IPS-20b (cell line): ENCODE measurements at regions not wholly inside any gene's neighbourhood (a gene's known extent, or its start where the extent isn't known, plus 50 kb on each side); places are given as distances from the start of the nearest gene placed in this dataset.
"Not testable (repeated sequence)": the region's sequence is repeated elsewhere in the genome, so short reads cannot be mapped to it uniquely, and the experiment has no call there.

Experiments
- H3K27ac ChIP-seq: one replicate; pipeline ENCODE4 v1.5.1; 2013; ENCODE audit warnings: low read length
- H3K27me3 ChIP-seq: 2 replicates; pipeline ENCODE4 v1.6.1; 2013; ENCODE audit warnings: mild to moderate bottlenecking, low read length, inconsistent platforms; ENCODE audit not compliant: insufficient read depth
- H3K36me3 ChIP-seq: 2 replicates; pipeline ENCODE4 v1.6.1; 2013; ENCODE audit warnings: low read depth, mild to moderate bottlenecking, inconsistent platforms, low read length, moderate library complexity; ENCODE audit not compliant: insufficient read depth
- H3K4me1 ChIP-seq: 2 replicates; pipeline ENCODE4 v1.6.1; 2013; ENCODE audit warnings: mild to moderate bottlenecking, control low read depth, inconsistent platforms, low read length, moderate library complexity; ENCODE audit not compliant: insufficient read depth
- H3K4me3 ChIP-seq: 2 replicates; pipeline ENCODE4 v1.5.1; 2013; ENCODE audit warnings: mild to moderate bottlenecking, low read length, inconsistent platforms
- H3K9ac ChIP-seq: 2 replicates; pipeline ENCODE4 v1.6.1; 2013; ENCODE audit warnings: low read depth, mild to moderate bottlenecking, inconsistent platforms, low read length, moderate library complexity
- H3K9me3 ChIP-seq: 2 replicates; pipeline ENCODE4 v1.6.1; 2013; ENCODE audit warnings: mild to moderate bottlenecking, low read depth, low read length, inconsistent platforms; ENCODE audit not compliant: insufficient read depth

GRCh38 chr9:100813871-100814270 is 214.7 kb upstream of the PLPPR1 start:
- H3K9me3 ChIP-seq, result peaks cover 20% of the 10 kb centered on the region; the same call in 1 of the 2 replicates
- H3K9ac ChIP-seq, result no peak overlapping the region
- H3K4me3 ChIP-seq, result no peak overlapping the region
- no peaks in the 10 kb centered on the region for H3K36me3 ChIP-seq
- H3K27ac ChIP-seq, result no peak overlapping the region
- H3K4me1 ChIP-seq, result no peaks in the 10 kb centered on the region
- no peaks in the 10 kb centered on the region for H3K27me3 ChIP-seq

GRCh38 chr9:100819980-100820379 is 208.5 kb upstream of the PLPPR1 start:
- Histone ChIP-seq H3K36me3 (no peaks in the 10 kb centered on the region), H3K4me3 (no peak overlapping the region), H3K9ac (no peak overlapping the region), H3K27ac (no peak overlapping the region), H3K27me3 (no peaks in the 10 kb centered on the region), H3K9me3 (peaks cover 8% of the 10 kb centered on the region; the same call in 1 of the 2 replicates), H3K4me1 (no peaks in the 10 kb centered on the region; the same call in 1 of the 2 replicates)

DNA sequence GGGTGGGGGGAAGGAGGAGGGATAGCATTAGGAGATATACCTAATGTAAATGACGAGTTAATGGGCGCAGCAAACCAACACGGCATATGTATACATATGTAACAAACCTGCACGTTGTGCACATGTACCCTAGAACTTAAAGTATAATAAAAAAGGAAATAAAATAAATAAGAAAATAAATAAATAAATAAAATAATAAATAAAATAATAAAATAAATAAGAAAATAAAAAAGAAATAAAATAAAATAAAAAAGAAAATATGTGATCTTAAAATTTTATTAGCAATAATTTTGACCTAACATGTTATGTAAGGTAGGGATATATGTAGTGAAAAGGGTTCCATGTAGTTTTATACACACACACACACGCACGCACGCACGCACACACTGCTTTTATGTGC is 195.5 kb upstream of the PLPPR1 start:
- H3K9ac ChIP-seq, H3K27me3 ChIP-seq, H3K36me3 ChIP-seq, H3K9me3 ChIP-seq, H3K27ac ChIP-seq, H3K4me1 ChIP-seq, H3K4me3 ChIP-seq: not testable (repeated sequence)

DNA sequence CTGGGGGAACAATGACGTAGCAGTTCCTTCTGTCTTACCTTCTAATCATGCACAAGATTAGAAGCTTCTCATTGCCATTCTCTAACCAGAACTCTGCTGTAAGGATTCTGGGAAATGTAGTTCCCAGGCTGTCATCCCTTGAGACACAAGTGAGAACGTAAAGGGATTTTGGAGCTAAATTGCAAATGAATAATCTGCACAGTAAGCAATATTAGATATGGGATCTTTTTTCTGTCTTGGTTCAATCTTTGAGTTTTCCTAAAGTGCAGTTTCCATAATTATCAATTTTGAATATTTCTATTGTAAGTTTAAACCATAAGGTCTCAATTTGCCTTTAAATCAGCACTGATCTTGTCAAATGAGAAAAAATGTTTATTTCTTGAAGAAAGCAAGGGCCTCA is 189.7 kb upstream of the PLPPR1 start:
- no peak overlapping the region for H3K9ac ChIP-seq
- no peaks in the 10 kb centered on the region for H3K4me1 ChIP-seq
- no peaks in the 10 kb centered on the region for H3K27me3 ChIP-seq
- no peak overlapping the region for H3K4me3 ChIP-seq
- no peaks in the 10 kb centered on the region for H3K9me3 ChIP-seq
- H3K27ac ChIP-seq, result no peak overlapping the region
- H3K36me3 ChIP-seq, result no peaks in the 10 kb centered on the region

GRCh38 chr9:100848726-100849125 is 179.8 kb upstream of the PLPPR1 start:
- Histone ChIP-seq H3K4me1 (no peaks in the 10 kb centered on the region), H3K4me3 (no peak overlapping the region), H3K27me3 (no peaks in the 10 kb centered on the region), H3K9me3 (no peaks in the 10 kb centered on the region), H3K9ac (no peak overlapping the region), H3K27ac (no peak overlapping the region), H3K36me3 (no peaks in the 10 kb centered on the region)

DNA sequence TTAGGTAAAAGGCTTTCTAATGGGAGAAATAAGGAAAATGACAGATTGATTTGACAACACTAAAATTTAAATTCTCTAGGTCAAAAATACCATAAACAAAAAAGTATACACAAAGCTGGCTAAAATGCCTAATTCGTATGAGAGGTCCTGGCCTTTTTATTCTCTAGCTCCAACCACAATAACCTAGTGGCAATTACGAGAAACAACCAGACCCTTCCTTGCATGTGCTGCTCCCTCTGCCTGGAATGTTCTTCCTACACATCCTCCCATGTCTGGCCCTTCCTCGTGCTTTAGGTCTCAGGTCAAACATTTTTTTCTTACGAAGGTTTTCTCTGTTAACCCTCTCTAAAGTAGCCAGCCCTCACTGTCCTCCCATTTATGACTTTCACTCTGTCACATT is 176.4 kb upstream of the PLPPR1 start:
- H3K36me3 ChIP-seq, result no peaks in the 10 kb centered on the region
- H3K9ac ChIP-seq, result no peak overlapping the region

DNA sequence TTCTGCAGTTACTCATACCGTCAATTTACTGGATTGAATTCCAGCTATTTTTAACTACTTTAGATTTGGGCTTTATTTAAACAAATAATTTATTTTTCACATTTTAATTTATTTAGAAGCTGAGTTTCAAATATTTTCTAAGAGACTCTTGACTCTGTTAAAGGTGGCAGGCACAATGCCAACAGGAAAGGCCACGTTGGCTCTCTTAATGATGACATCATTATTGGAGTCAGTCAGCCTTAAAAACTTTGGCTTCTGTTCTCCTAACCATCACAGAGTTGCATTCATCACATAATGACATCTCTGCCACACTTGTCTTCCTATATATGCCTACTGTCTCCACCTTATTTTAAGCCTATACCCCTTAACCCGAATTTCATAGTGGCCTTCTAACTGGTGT is 172.3 kb upstream of the PLPPR1 start:
- H3K4me1 ChIP-seq, result no peaks in the 10 kb centered on the region
- no peak overlapping the region for H3K9ac ChIP-seq
- H3K9me3 ChIP-seq, result no peaks in the 10 kb centered on the region
- no peak overlapping the region for H3K4me3 ChIP-seq
- H3K27ac ChIP-seq, result no peak overlapping the region
- no peaks in the 10 kb centered on the region for H3K27me3 ChIP-seq
- H3K36me3 ChIP-seq, result no peaks in the 10 kb centered on the region

More for the DNA sequence above, 176.4 kb upstream of the PLPPR1 start:
- Histone ChIP-seq H3K4me1 (no peaks in the 10 kb centered on the region), H3K27me3 (no peaks in the 10 kb centered on the region), H3K27ac (no peak overlapping the region), H3K9me3 (no peaks in the 10 kb centered on the region), H3K4me3 (no peak overlapping the region)

- H3K9me3 ChIP-seq, result no peaks in the 10 kb centered on the region
- H3K27ac ChIP-seq, result no peak overlapping the region
- H3K36me3 ChIP-seq, result no peaks in the 10 kb centered on the region
- H3K4me1 ChIP-seq, result no peaks in the 10 kb centered on the region
- H3K9ac ChIP-seq, result no peak overlapping the region
- H3K27me3 ChIP-seq, result no peaks in the 10 kb centered on the region
- H3K4me3 ChIP-seq, result no peak overlapping the region
These were observed 163.4 kb upstream of the PLPPR1 start for GRCh38 chr9:100865111-100865510.

GRCh38 chr9:100865648-100866047 is 162.9 kb upstream of the PLPPR1 start:
- Histone ChIP-seq H3K9me3 (no peaks in the 10 kb centered on the region), H3K4me3 (no peak overlapping the region), H3K27ac (no peak overlapping the region), H3K36me3 (no peaks in the 10 kb centered on the region), H3K9ac (no peak overlapping the region), H3K27me3 (no peaks in the 10 kb centered on the region), H3K4me1 (no peaks in the 10 kb centered on the region)

DNA sequence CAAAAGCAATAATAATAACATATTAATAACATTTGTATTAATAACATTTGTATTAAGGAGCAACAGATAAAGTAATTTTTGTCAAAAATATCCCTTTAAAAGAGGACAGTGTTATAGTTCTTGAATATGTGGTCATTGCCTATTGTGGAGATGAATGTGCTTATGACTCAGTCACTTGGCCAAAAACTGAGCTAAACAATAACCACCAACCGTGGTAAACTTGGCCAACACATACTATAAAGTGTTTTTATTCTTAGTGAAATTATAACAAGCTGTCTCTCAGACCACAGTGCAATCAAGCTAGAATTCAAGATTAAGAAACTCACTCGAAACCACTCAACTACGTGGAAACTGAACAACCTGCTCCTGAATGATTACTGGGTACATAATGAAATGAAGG is 159.2 kb upstream of the PLPPR1 start:
- Histone ChIP-seq H3K9me3 (no peaks in the 10 kb centered on the region), H3K27me3 (no peaks in the 10 kb centered on the region), H3K4me3 (no peak overlapping the region), H3K36me3 (no peaks in the 10 kb centered on the region), H3K27ac (no peak overlapping the region), H3K4me1 (no peaks in the 10 kb centered on the region), H3K9ac (no peak overlapping the region)

- Histone ChIP-seq H3K27ac (no peak overlapping the region), H3K4me1 (no peaks in the 10 kb centered on the region), H3K9me3 (no peaks in the 10 kb centered on the region), H3K9ac (no peak overlapping the region), H3K36me3 (no peaks in the 10 kb centered on the region), H3K4me3 (no peak overlapping the region), H3K27me3 (no peaks in the 10 kb centered on the region)
These were observed 148.6 kb upstream of the PLPPR1 start for GRCh38 chr9:100879884-100880283.

- H3K36me3 ChIP-seq, result no peaks in the 10 kb centered on the region
- no peaks in the 10 kb centered on the region for H3K27me3 ChIP-seq
- no peaks in the 10 kb centered on the region for H3K4me1 ChIP-seq
- H3K27ac ChIP-seq, result no peak overlapping the region
- H3K9ac ChIP-seq, result no peak overlapping the region
- no peaks in the 10 kb centered on the region for H3K9me3 ChIP-seq
- no peak overlapping the region for H3K4me3 ChIP-seq
These were observed 148.2 kb upstream of the PLPPR1 start for GRCh38 chr9:100880284-100880683.

- Histone ChIP-seq H3K9me3 (no peaks in the 10 kb centered on the region), H3K9ac (no peak overlapping the region), H3K4me1 (no peaks in the 10 kb centered on the region), H3K36me3 (no peaks in the 10 kb centered on the region), H3K27me3 (no peaks in the 10 kb centered on the region), H3K27ac (no peak overlapping the region), H3K4me3 (no peak overlapping the region)
These were observed 144.0 kb upstream of the PLPPR1 start for GRCh38 chr9:100884518-100884917.
